ENCODE measurements at regions not wholly inside any gene's neighbourhood (a gene's known extent, or its start where the extent isn't known, plus 50 kb on each side); places are given as distances from the start of the nearest gene placed in this dataset.

DNA sequence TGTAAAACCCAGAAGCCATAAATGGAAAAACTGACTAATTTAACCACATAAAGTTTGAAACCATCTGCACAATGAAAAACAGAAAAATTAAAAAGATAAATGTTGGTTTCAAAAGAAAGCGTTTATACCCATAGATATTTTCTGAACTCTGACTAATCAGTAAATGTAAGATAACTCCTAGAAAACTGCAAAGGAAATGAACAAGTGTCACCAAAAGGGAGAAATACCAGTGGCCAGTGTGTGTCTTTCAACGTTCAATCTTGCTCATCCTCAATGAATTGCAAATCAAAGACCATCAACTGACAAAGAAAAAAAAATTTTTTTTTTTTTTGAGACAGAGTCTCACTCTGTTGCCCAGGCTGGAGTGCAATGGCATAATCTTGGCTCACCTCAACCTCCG, 180.1 kb downstream of the SYK start:
- DNase-seq (ENCODE audit: low read depth in 1 of 2, low spot score in 1 of 2) = no peak
- no peak overlapping the region for H3K27ac ChIP-seq (replicated peaks)
- no peak for TF ChIP-seq CTCF (IDR thresholded peaks at IDR 0.05; ENCODE audit: insufficient read depth, low read length)
- TF ChIP-seq REST (IDR thresholded peaks at IDR 0.05; ENCODE audit: insufficient replicate concordance, low read depth) = no peak
- TF ChIP-seq SPI1 (IDR thresholded peaks at IDR 0.05; ENCODE audit: borderline replicate concordance, low read depth) = no peak
- TF ChIP-seq GABPA (IDR thresholded peaks at IDR 0.05; ENCODE audit: low read depth) = no peak
- no peak for TF ChIP-seq POLR2AphosphoS5 (IDR thresholded peaks at IDR 0.05; ENCODE audit: low read depth)
- no peaks in the 10 kb centered on the region for H3K27me3 ChIP-seq (ENCODE audit: insufficient read depth, poor library complexity, severe bottlenecking)
- no peak overlapping the region for H3K4me3 ChIP-seq (replicated peaks; ENCODE audit: insufficient read depth, low read length)

DNA sequence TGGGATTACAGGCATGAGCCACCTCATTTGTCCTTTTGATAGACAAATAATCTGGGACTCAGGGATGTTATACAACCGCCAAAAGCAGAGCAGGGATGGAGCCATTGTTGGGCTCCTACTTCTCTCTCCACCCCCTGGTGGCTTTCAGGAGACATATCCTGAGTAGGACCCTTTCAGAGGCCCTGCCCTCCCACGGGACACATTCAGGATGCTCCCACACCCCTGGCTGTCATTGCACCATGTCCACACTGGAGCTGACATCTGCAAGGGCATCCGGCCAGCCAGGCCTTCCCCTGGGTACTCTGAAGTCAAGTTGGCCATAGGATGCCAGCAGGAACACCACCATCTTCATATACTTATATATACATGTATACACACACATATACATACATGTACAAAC, 181.8 kb downstream of the SYK start:
- no peak overlapping the region for H3K27ac ChIP-seq (replicated peaks)
- no peak overlapping the region for H3K4me3 ChIP-seq (replicated peaks; ENCODE audit: insufficient read depth, low read length)
- TF ChIP-seq SPI1 (IDR thresholded peaks at IDR 0.05; ENCODE audit: borderline replicate concordance, low read depth) (no peak), REST (IDR thresholded peaks at IDR 0.05; ENCODE audit: insufficient replicate concordance, low read depth) (no peak), GABPA (IDR thresholded peaks at IDR 0.05; ENCODE audit: low read depth) (no peak), CTCF (IDR thresholded peaks at IDR 0.05; ENCODE audit: insufficient read depth, low read length) (no peak), POLR2AphosphoS5 (IDR thresholded peaks at IDR 0.05; ENCODE audit: low read depth) (no peak)
- DNase-seq (ENCODE audit: low read depth in 1 of 2, low spot score in 1 of 2) = no peak
- H3K27me3 ChIP-seq (ENCODE audit: insufficient read depth, poor library complexity, severe bottlenecking) = no peaks in the 10 kb centered on the region

GRCh38 chr9:90985631-90986030, 184.0 kb downstream of the SYK start:
- no peak overlapping the region for H3K27ac ChIP-seq (replicated peaks)
- H3K27me3 ChIP-seq (ENCODE audit: insufficient read depth, poor library complexity, severe bottlenecking) = no peaks in the 10 kb centered on the region
- TF ChIP-seq SPI1 (IDR thresholded peaks at IDR 0.05; ENCODE audit: borderline replicate concordance, low read depth) = no peak
- TF ChIP-seq POLR2AphosphoS5 (IDR thresholded peaks at IDR 0.05; ENCODE audit: low read depth) = no peak
- no peak for TF ChIP-seq GABPA (IDR thresholded peaks at IDR 0.05; ENCODE audit: low read depth)
- TF ChIP-seq REST (IDR thresholded peaks at IDR 0.05; ENCODE audit: insufficient replicate concordance, low read depth) = no peak
- no peak for TF ChIP-seq CTCF (IDR thresholded peaks at IDR 0.05; ENCODE audit: insufficient read depth, low read length)
- H3K4me3 ChIP-seq (replicated peaks; ENCODE audit: insufficient read depth, low read length) = no peak overlapping the region
- DNase-seq (ENCODE audit: low read depth in 1 of 2, low spot score in 1 of 2) = no peak

Measured in HL-60 (cell line).